ENCODE measurements at regions not wholly inside any gene's neighbourhood (a gene's known extent, or its start where the extent isn't known, plus 50 kb on each side); places are given as distances from the start of the nearest gene placed in this dataset.

GRCh38 chr6:159422041-159422984, 253.1 kb downstream of the FNDC1 start:
- no peak overlapping the region for H3K9ac ChIP-seq (ENCODE audit: insufficient read depth in 1 of 2, low read length in 2 of 2)
- no peak overlapping the region for H3K27ac ChIP-seq (ENCODE audit: low read depth in 1 of 2, low read length in 1 of 2)
- no peaks in the 10 kb centered on the region for H3K4me1 ChIP-seq (ENCODE audit: control insufficient read depth in 5 of 5, insufficient read depth in 5 of 5, low read length in 5 of 5)
- no peak overlapping the region for H3K4me3 ChIP-seq
- no peaks in the 10 kb centered on the region for H3K27me3 ChIP-seq (ENCODE audit: control insufficient read depth in 3 of 3, insufficient read depth in 3 of 3, low read length in 2 of 3)
- 72 to 88% methylated on average over 20 of the region's 20 CpGs for WGBS, 2 donors
- H3K9me3 ChIP-seq (ENCODE audit: control insufficient read depth in 4 of 4, insufficient read depth in 3 of 4, low read length in 3 of 4): peaks cover 0 to 3% (median 0%) of the 10 kb centered on the region in 4 donors
- no peaks in the 10 kb centered on the region for H3K36me3 ChIP-seq (ENCODE audit: control insufficient read depth in 4 of 4, insufficient read depth in 4 of 4, low read length in 4 of 4)
- ATAC-seq (ENCODE audit: insufficient read depth, low FRiP score) (no peak), DNase-seq (no peak)
- no peak for TF ChIP-seq CTCF (IDR thresholded peaks at IDR 0.05; ENCODE audit: control extremely low read depth, extremely low read depth)

GRCh38 chr6:159421586-159421985, 252.4 kb downstream of the FNDC1 start:
- Histone ChIP-seq H3K27ac (ENCODE audit: low read depth in 1 of 2, low read length in 1 of 2) (no peak overlapping the region), H3K4me3 (no peak overlapping the region), H3K36me3 (ENCODE audit: control insufficient read depth in 4 of 4, insufficient read depth in 4 of 4, low read length in 4 of 4) (no peaks in the 10 kb centered on the region), H3K9ac (ENCODE audit: insufficient read depth in 1 of 2, low read length in 2 of 2) (no peak overlapping the region), H3K27me3 (ENCODE audit: control insufficient read depth in 3 of 3, insufficient read depth in 3 of 3, low read length in 2 of 3) (no peaks in the 10 kb centered on the region), H3K9me3 (ENCODE audit: control insufficient read depth in 4 of 4, insufficient read depth in 3 of 4, low read length in 3 of 4) (peaks cover 0 to 3% (median 0%) of the 10 kb centered on the region in 4 donors), H3K4me1 (ENCODE audit: control insufficient read depth in 5 of 5, insufficient read depth in 5 of 5, low read length in 5 of 5) (no peaks in the 10 kb centered on the region)
- WGBS, 2 donors: 78 to 84% methylated on average over 7 of the region's 7 CpGs
- DNase-seq: no peak
- TF ChIP-seq CTCF (IDR thresholded peaks at IDR 0.05; ENCODE audit: control extremely low read depth, extremely low read depth): no peak
- ATAC-seq (ENCODE audit: insufficient read depth, low FRiP score): no peak

- Histone ChIP-seq H3K9ac (ENCODE audit: insufficient read depth in 1 of 2, low read length in 2 of 2) (no peak overlapping the region), H3K36me3 (ENCODE audit: control insufficient read depth in 4 of 4, insufficient read depth in 4 of 4, low read length in 4 of 4) (no peaks in the 10 kb centered on the region), H3K9me3 (ENCODE audit: control insufficient read depth in 4 of 4, insufficient read depth in 3 of 4, low read length in 3 of 4) (peaks cover 0 to 10% (median 0%) of the 10 kb centered on the region in 4 donors), H3K4me3 (no peak overlapping the region), H3K27ac (ENCODE audit: low read depth in 1 of 2, low read length in 1 of 2) (no peak overlapping the region), H3K4me1 (ENCODE audit: control insufficient read depth in 5 of 5, insufficient read depth in 5 of 5, low read length in 5 of 5) (no peaks in the 10 kb centered on the region), H3K27me3 (ENCODE audit: control insufficient read depth in 3 of 3, insufficient read depth in 3 of 3, low read length in 2 of 3) (no peaks in the 10 kb centered on the region)
- 49 to 54% methylated on average over 2 of the region's 2 CpGs for WGBS, 2 donors
- ATAC-seq (ENCODE audit: insufficient read depth, low FRiP score) (no peak), DNase-seq (no peak)
- no peak for TF ChIP-seq CTCF (IDR thresholded peaks at IDR 0.05; ENCODE audit: control extremely low read depth, extremely low read depth)
Measured at GRCh38 chr6:159418997-159419396, 249.8 kb downstream of the FNDC1 start.

All from lung (tissue), 11 donors.